ENCODE measurements at regions not wholly inside any gene's neighbourhood (a gene's known extent, or its start where the extent isn't known, plus 50 kb on each side); places are given as distances from the start of the nearest gene placed in this dataset.

- TF ChIP-seq CTCF (IDR thresholded peaks at IDR 0.05) (no peak), POLR2A (IDR thresholded peaks at IDR 0.05) (no peak)
Measured at GRCh38 chr5:58057324-58057723, 402.6 kb downstream of the PLK2 start.
